GM12878 (cell line): ENCODE measurements at regions not wholly inside any gene's neighbourhood (a gene's known extent, or its start where the extent isn't known, plus 50 kb on each side); places are given as distances from the start of the nearest gene placed in this dataset.

ENCODE experiments used
- NBN ChIP-seq: fragments of 450-650 bp; IDR thresholded peaks from 2 replicates; pipeline ENCODE4 v1.6.1; 2016
- TF ChIP-seq, protein P1 (sequence below): fragments of 450-650 bp; IDR thresholded peaks from 2 replicates; pipeline ENCODE4 v1.6.1; 2017; ENCODE audit warnings: antibody characterized with exemption, mild to moderate bottlenecking, moderate library complexity
- TF ChIP-seq, protein P2 (sequence below), 3 experiments: IDR thresholded peaks in 2 of 3; conservative IDR thresholded peaks in 1 of 3; 2 replicates each; pipeline ENCODE4 v1.5.1; 2011; ENCODE audit warnings: low read depth in 3 of 3, low read length in 3 of 3, mild to moderate bottlenecking in 3 of 3, control low read depth in 2 of 3, moderate library complexity in 2 of 3, inconsistent platforms in 1 of 3, mixed read lengths in 1 of 3; ENCODE audit not compliant: control insufficient read depth in 2 of 3, insufficient read depth in 1 of 3; ENCODE audit errors: extremely low read depth in 1 of 3

DNA sequence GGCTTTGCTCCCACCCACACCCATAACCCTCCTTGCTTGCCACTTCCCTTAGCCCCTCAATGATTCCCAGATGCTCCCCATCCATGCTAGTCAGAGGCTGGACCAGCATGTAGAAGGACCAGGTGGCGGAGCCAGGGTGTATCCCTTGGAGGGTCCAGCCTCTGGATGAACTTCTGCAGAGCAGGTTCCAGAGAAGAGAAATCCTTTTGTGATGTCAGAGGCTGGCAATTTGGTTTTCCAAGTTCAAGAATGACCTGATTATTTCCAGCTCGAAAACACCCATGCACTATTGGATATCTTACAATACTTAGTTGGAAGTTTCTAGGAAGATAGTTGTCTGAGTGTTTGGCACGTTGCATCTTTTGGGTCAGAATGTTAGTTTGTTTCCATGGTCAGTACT lies 168.3 kb upstream of the RPS6KA3 start:
- TF ChIP-seq, protein P1, sequence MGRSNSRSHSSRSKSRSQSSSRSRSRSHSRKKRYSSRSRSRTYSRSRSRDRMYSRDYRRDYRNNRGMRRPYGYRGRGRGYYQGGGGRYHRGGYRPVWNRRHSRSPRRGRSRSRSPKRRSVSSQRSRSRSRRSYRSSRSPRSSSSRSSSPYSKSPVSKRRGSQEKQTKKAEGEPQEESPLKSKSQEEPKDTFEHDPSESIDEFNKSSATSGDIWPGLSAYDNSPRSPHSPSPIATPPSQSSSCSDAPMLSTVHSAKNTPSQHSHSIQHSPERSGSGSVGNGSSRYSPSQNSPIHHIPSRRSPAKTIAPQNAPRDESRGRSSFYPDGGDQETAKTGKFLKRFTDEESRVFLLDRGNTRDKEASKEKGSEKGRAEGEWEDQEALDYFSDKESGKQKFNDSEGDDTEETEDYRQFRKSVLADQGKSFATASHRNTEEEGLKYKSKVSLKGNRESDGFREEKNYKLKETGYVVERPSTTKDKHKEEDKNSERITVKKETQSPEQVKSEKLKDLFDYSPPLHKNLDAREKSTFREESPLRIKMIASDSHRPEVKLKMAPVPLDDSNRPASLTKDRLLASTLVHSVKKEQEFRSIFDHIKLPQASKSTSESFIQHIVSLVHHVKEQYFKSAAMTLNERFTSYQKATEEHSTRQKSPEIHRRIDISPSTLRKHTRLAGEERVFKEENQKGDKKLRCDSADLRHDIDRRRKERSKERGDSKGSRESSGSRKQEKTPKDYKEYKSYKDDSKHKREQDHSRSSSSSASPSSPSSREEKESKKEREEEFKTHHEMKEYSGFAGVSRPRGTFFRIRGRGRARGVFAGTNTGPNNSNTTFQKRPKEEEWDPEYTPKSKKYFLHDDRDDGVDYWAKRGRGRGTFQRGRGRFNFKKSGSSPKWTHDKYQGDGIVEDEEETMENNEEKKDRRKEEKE: no peak
- TF ChIP-seq, protein P2, sequence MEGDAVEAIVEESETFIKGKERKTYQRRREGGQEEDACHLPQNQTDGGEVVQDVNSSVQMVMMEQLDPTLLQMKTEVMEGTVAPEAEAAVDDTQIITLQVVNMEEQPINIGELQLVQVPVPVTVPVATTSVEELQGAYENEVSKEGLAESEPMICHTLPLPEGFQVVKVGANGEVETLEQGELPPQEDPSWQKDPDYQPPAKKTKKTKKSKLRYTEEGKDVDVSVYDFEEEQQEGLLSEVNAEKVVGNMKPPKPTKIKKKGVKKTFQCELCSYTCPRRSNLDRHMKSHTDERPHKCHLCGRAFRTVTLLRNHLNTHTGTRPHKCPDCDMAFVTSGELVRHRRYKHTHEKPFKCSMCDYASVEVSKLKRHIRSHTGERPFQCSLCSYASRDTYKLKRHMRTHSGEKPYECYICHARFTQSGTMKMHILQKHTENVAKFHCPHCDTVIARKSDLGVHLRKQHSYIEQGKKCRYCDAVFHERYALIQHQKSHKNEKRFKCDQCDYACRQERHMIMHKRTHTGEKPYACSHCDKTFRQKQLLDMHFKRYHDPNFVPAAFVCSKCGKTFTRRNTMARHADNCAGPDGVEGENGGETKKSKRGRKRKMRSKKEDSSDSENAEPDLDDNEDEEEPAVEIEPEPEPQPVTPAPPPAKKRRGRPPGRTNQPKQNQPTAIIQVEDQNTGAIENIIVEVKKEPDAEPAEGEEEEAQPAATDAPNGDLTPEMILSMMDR (IDR thresholded peaks at IDR 0.05 in 2 of 3, conservative IDR thresholded peaks at IDR 0.05 in 1 of 3; ENCODE audit: control insufficient read depth in 2 of 3, extremely low read depth in 1 of 3, insufficient read depth in 1 of 3, low read depth in 3 of 3, low read length in 3 of 3): no peak
- no peak for TF ChIP-seq NBN
